Renal cortical epithelial cell (primary cell): ENCODE measurements at regions not wholly inside any gene's neighbourhood (a gene's known extent, or its start where the extent isn't known, plus 50 kb on each side); places are given as distances from the start of the nearest gene placed in this dataset.
"Not testable (repeated sequence)": the region's sequence is repeated elsewhere in the genome, so short reads cannot be mapped to it uniquely, and the experiment has no call there.

Experiments
- DNase-seq: peaks from one replicate; pipeline ENCODE4 v3.0.0-alpha.2; 2011; ENCODE audit warnings: low read depth

GRCh38 chr10:8128511-8128910 lies 74.0 kb downstream of the GATA3 start:
- DNase-seq: no peak

- DNase-seq: no peak
Measured at GRCh38 chr10:8129438-8129837, 75.0 kb downstream of the GATA3 start.

- DNase-seq: peak; percentile 49
Measured at GRCh38 chr10:8130973-8131911, 76.8 kb downstream of the GATA3 start.

GRCh38 chr10:8133146-8133545 lies 78.7 kb downstream of the GATA3 start:
- DNase-seq: no peak

- DNase-seq: no peak
Measured at GRCh38 chr10:8136736-8137135, 82.2 kb downstream of the GATA3 start.

GRCh38 chr10:8137272-8137681 lies 82.8 kb downstream of the GATA3 start:
- DNase-seq: no peak

GRCh38 chr10:8137726-8138125 lies 83.2 kb downstream of the GATA3 start:
- no peak for DNase-seq

GRCh38 chr10:8138471-8138870 lies 84.0 kb downstream of the GATA3 start:
- DNase-seq: peak; percentile 2

- no peak for DNase-seq
Measured at GRCh38 chr10:8144496-8144895, 90.0 kb downstream of the GATA3 start.

GRCh38 chr10:8146650-8147049 lies 92.2 kb downstream of the GATA3 start:
- DNase-seq: no peak

GRCh38 chr10:8149991-8150390 lies 95.5 kb downstream of the GATA3 start:
- no peak for DNase-seq

GRCh38 chr10:8150401-8150905 lies 96.0 kb downstream of the GATA3 start:
- no peak for DNase-seq

- DNase-seq: no peak
Measured at GRCh38 chr10:8151086-8151485, 96.6 kb downstream of the GATA3 start.

- DNase-seq: no peak
Measured at GRCh38 chr10:8156918-8157317, 102.4 kb downstream of the GATA3 start.

GRCh38 chr10:8158193-8159071 lies 103.9 kb downstream of the GATA3 start:
- DNase-seq: no peak

GRCh38 chr10:8159341-8160165 lies 105.1 kb downstream of the GATA3 start:
- no peak for DNase-seq

GRCh38 chr10:8163824-8164223 lies 109.3 kb downstream of the GATA3 start:
- DNase-seq: no peak

GRCh38 chr10:8164640-8165039 lies 110.2 kb downstream of the GATA3 start:
- not testable (repeated sequence) for DNase-seq

GRCh38 chr10:8168836-8169235 lies 114.3 kb downstream of the GATA3 start:
- no peak for DNase-seq

- DNase-seq: no peak
Measured at GRCh38 chr10:8171008-8171407, 116.5 kb downstream of the GATA3 start.

- no peak for DNase-seq
Measured at GRCh38 chr10:8172604-8173003, 118.1 kb downstream of the GATA3 start.
